Peyer's patch (tissue), 4 donors: ENCODE measurements at regions not wholly inside any gene's neighbourhood (a gene's known extent, or its start where the extent isn't known, plus 50 kb on each side); places are given as distances from the start of the nearest gene placed in this dataset.

Source experiments
- CTCF ChIP-seq, 6 experiments: fragments of 450-650 bp in 4 of 6; fragments of 200-600 bp in 2 of 6; sonication (generic) in 1 of 6; IDR thresholded peaks; one replicate each; pipeline ENCODE4 v1.5.1; 2017 to 2019; ENCODE audit warnings: antibody characterized with exemption in 6 of 6, mild to moderate bottlenecking in 3 of 6, moderate library complexity in 1 of 6
- POLR2A ChIP-seq, 2 donors: fragments of 450-650 bp; IDR thresholded peaks; one replicate each; pipeline ENCODE4 v1.5.1; 2017; ENCODE audit warnings: antibody characterized with exemption in 2 of 2, mild to moderate bottlenecking in 2 of 2, moderate library complexity in 2 of 2

- TF ChIP-seq CTCF (IDR thresholded peaks at IDR 0.05) = no peak
- no peak for TF ChIP-seq POLR2A (IDR thresholded peaks at IDR 0.05)
Observed at GRCh38 chr6:101312652-101313051, 80.9 kb upstream of the GRIK2 start.
